ENCODE measurements at regions not wholly inside any gene's neighbourhood (a gene's known extent, or its start where the extent isn't known, plus 50 kb on each side); places are given as distances from the start of the nearest gene placed in this dataset.

GRCh38 chr6:147662646-147663045, 154.2 kb downstream of the SAMD5 start:
- Histone ChIP-seq H3K9ac (ENCODE audit: low read length in 3 of 3) (no peak overlapping the region), H3K4me1 (ENCODE audit: control insufficient read depth in 2 of 3, insufficient read depth in 2 of 3, low read depth in 1 of 3, low read length in 3 of 3) (no peaks in the 10 kb centered on the region), H3K36me3 (ENCODE audit: control insufficient read depth in 2 of 3, insufficient read depth in 3 of 3, low read length in 3 of 3) (no peaks in the 10 kb centered on the region), H3K4me3 (ENCODE audit: low read length in 3 of 3) (no peak overlapping the region), H3K27me3 (ENCODE audit: control insufficient read depth, insufficient read depth, low read length) (no peaks in the 10 kb centered on the region), H3K9me3 (ENCODE audit: control insufficient read depth in 2 of 3, insufficient read depth in 1 of 3, low read length in 3 of 3) (no peaks in the 10 kb centered on the region), H3K27ac (ENCODE audit: low read depth in 2 of 2, low read length in 2 of 2) (no peak overlapping the region)
- FAIRE-seq (no peak), DNase-seq (no peak)
- intact Hi-C loops (cut with DNase I): no loop called here
- TF ChIP-seq CTCF (IDR thresholded peaks at IDR 0.05; ENCODE audit: borderline replicate concordance, extremely low read depth, insufficient read depth): no peak

- DNase-seq: no peak
- H3K4me1 ChIP-seq (ENCODE audit: control insufficient read depth in 2 of 3, insufficient read depth in 2 of 3, low read depth in 1 of 3, low read length in 3 of 3): no peaks in the 10 kb centered on the region
- FAIRE-seq: no peak
- H3K27ac ChIP-seq (ENCODE audit: low read depth in 2 of 2, low read length in 2 of 2): no peak overlapping the region
- no peak overlapping the region for H3K9ac ChIP-seq (ENCODE audit: low read length in 3 of 3)
- H3K4me3 ChIP-seq (ENCODE audit: low read length in 3 of 3): no peak overlapping the region
- TF ChIP-seq CTCF (IDR thresholded peaks at IDR 0.05; ENCODE audit: borderline replicate concordance, extremely low read depth, insufficient read depth): no peak
- H3K36me3 ChIP-seq (ENCODE audit: control insufficient read depth in 2 of 3, insufficient read depth in 3 of 3, low read length in 3 of 3): no peaks in the 10 kb centered on the region
- H3K27me3 ChIP-seq (ENCODE audit: control insufficient read depth, insufficient read depth, low read length): no peaks in the 10 kb centered on the region
- no peaks in the 10 kb centered on the region for H3K9me3 ChIP-seq (ENCODE audit: control insufficient read depth in 2 of 3, insufficient read depth in 1 of 3, low read length in 3 of 3)
- intact Hi-C loops (cut with DNase I): no loop called here
Measured at GRCh38 chr6:147664092-147664491, 155.6 kb downstream of the SAMD5 start.

GRCh38 chr6:147666255-147666654, 157.8 kb downstream of the SAMD5 start:
- H3K36me3 ChIP-seq (ENCODE audit: control insufficient read depth in 2 of 3, insufficient read depth in 3 of 3, low read length in 3 of 3): no peaks in the 10 kb centered on the region
- H3K9ac ChIP-seq (ENCODE audit: low read length in 3 of 3): no peak overlapping the region
- DNase-seq (no peak), FAIRE-seq (no peak)
- peaks cover 0 to 10% (median 2%) of the 10 kb centered on the region in 3 donors for H3K9me3 ChIP-seq (ENCODE audit: control insufficient read depth in 2 of 3, insufficient read depth in 1 of 3, low read length in 3 of 3)
- no peak overlapping the region for H3K4me3 ChIP-seq (ENCODE audit: low read length in 3 of 3)
- TF ChIP-seq CTCF (IDR thresholded peaks at IDR 0.05; ENCODE audit: borderline replicate concordance, extremely low read depth, insufficient read depth): no peak
- intact Hi-C loops (cut with DNase I): no loop called here
- H3K27ac ChIP-seq (ENCODE audit: low read depth in 2 of 2, low read length in 2 of 2): no peak overlapping the region
- H3K27me3 ChIP-seq (ENCODE audit: control insufficient read depth, insufficient read depth, low read length): no peaks in the 10 kb centered on the region
- H3K4me1 ChIP-seq (ENCODE audit: control insufficient read depth in 2 of 3, insufficient read depth in 2 of 3, low read depth in 1 of 3, low read length in 3 of 3): no peaks in the 10 kb centered on the region

GRCh38 chr6:147667082-147667481, 158.6 kb downstream of the SAMD5 start:
- no peak for DNase-seq
- Histone ChIP-seq H3K27me3 (ENCODE audit: control insufficient read depth, insufficient read depth, low read length) (no peaks in the 10 kb centered on the region), H3K9me3 (ENCODE audit: control insufficient read depth in 2 of 3, insufficient read depth in 1 of 3, low read length in 3 of 3) (peaks cover 0 to 10% (median 2%) of the 10 kb centered on the region in 3 donors), H3K27ac (ENCODE audit: low read depth in 2 of 2, low read length in 2 of 2) (no peak overlapping the region), H3K9ac (ENCODE audit: low read length in 3 of 3) (no peak overlapping the region), H3K36me3 (ENCODE audit: control insufficient read depth in 2 of 3, insufficient read depth in 3 of 3, low read length in 3 of 3) (no peaks in the 10 kb centered on the region), H3K4me3 (ENCODE audit: low read length in 3 of 3) (no peak overlapping the region), H3K4me1 (ENCODE audit: control insufficient read depth in 2 of 3, insufficient read depth in 2 of 3, low read depth in 1 of 3, low read length in 3 of 3) (no peaks in the 10 kb centered on the region)
- no peak for FAIRE-seq
- no peak for TF ChIP-seq CTCF (IDR thresholded peaks at IDR 0.05; ENCODE audit: borderline replicate concordance, extremely low read depth, insufficient read depth)
- intact Hi-C loops (cut with DNase I): no loop called here

Data from kidney (tissue), 13 donors.